Panc1 (cell line): ENCODE measurements at regions not wholly inside any gene's neighbourhood (a gene's known extent, or its start where the extent isn't known, plus 50 kb on each side); places are given as distances from the start of the nearest gene placed in this dataset.

Source experiments
- CTCF ChIP-seq: fragments of 450-650 bp; IDR thresholded peaks from 2 replicates; pipeline ENCODE4 v1.5.1; 2017; ENCODE audit warnings: mild to moderate bottlenecking
- POLR2AphosphoS5 ChIP-seq: IDR thresholded peaks from 2 replicates; pipeline ENCODE4 v1.6.1; 2012; ENCODE audit warnings: mild to moderate bottlenecking, low read depth, low read length, moderate library complexity

- no peak for TF ChIP-seq POLR2AphosphoS5
- TF ChIP-seq CTCF = no peak
Measured at GRCh38 chr5:163944738-163945137, 439.3 kb downstream of the MAT2B start.
